Neural progenitor cell (in vitro differentiated cells): ENCODE measurements at regions not wholly inside any gene's neighbourhood (a gene's known extent, or its start where the extent isn't known, plus 50 kb on each side); places are given as distances from the start of the nearest gene placed in this dataset.

Experiments
- DNase-seq: peaks from one replicate; pipeline ENCODE4 v3.0.0-alpha.2; 2016; ENCODE audit warnings: low spot score
- H2AFZ ChIP-seq: fragments of 200-600 bp; sonication (generic); replicated peaks from 2 replicates; pipeline ENCODE4 v1.6.1; 2016; ENCODE audit warnings: antibody characterized with exemption
- H3F3A ChIP-seq: fragments of 200-600 bp; sonication (generic); 2 replicates; pipeline ENCODE4 v1.6.1; 2016; ENCODE audit warnings: antibody characterized with exemption, low read depth
- H3K27ac ChIP-seq: fragments of 200-600 bp; sonication (generic); 2 replicates; pipeline ENCODE4 v1.5.1; 2016; ENCODE audit warnings: mild to moderate bottlenecking
- H3K27me3 ChIP-seq: fragments of 200-600 bp; sonication (generic); 2 replicates; pipeline ENCODE4 v1.6.1; 2016; ENCODE audit warnings: mild to moderate bottlenecking, moderate library complexity
- H3K36me3 ChIP-seq: fragments of 200-600 bp; sonication (generic); 2 replicates; pipeline ENCODE4 v1.5.1; 2016
- H3K4me1 ChIP-seq: fragments of 200-600 bp; sonication (generic); 2 replicates; pipeline ENCODE4 v1.6.1; 2016; ENCODE audit warnings: mixed run types
- H3K4me2 ChIP-seq: fragments of 200-600 bp; sonication (generic); 2 replicates; pipeline ENCODE4 v1.6.1; 2016
- H3K4me3 ChIP-seq: fragments of 200-600 bp; sonication (generic); 2 replicates; pipeline ENCODE4 v1.5.1; 2016
- H3K79me2 ChIP-seq: fragments of 200-600 bp; sonication (generic); 2 replicates; pipeline ENCODE4 v1.6.1; 2016; ENCODE audit warnings: low read depth
- H3K9ac ChIP-seq: fragments of 200-600 bp; sonication (generic); 2 replicates; pipeline ENCODE4 v1.6.1; 2016
- H3K9me3 ChIP-seq: fragments of 200-600 bp; sonication (generic); 2 replicates; pipeline ENCODE4 v1.5.1; 2016; ENCODE audit warnings: low read depth
- H4K20me1 ChIP-seq: fragments of 200-600 bp; sonication (generic); 2 replicates; pipeline ENCODE4 v1.6.1; 2016; ENCODE audit warnings: low read depth
- H3K27ac Mint-ChIP-seq: 3 replicates; pipeline ENCODE4 v1.8.0; 2021; ENCODE audit warnings: mixed read lengths
- H3K27me3 Mint-ChIP-seq: 2 replicates; pipeline ENCODE4 v1.8.0; 2022; ENCODE audit warnings: low read depth, mild to moderate bottlenecking, inconsistent platforms, moderate library complexity, mixed read lengths; ENCODE audit not compliant: insufficient read depth
- H3K36me3 Mint-ChIP-seq: 3 replicates; pipeline ENCODE4 v1.8.0; 2021; ENCODE audit warnings: mixed read lengths
- H3K4me1 Mint-ChIP-seq: 3 replicates; pipeline ENCODE4 v1.8.0; 2021; ENCODE audit warnings: mixed read lengths
- H3K4me3 Mint-ChIP-seq: 3 replicates; pipeline ENCODE4 v1.8.0; 2021; ENCODE audit warnings: mild to moderate bottlenecking, moderate library complexity, mixed read lengths
- H3K9me3 Mint-ChIP-seq: 3 replicates; pipeline ENCODE4 v1.8.0; 2020; ENCODE audit warnings: mixed read lengths
- EZH2 ChIP-seq: fragments of 200-600 bp; sonication (generic); IDR thresholded peaks from 2 replicates; pipeline ENCODE4 v1.6.1; 2017; ENCODE audit warnings: antibody characterized with exemption, mild to moderate bottlenecking, moderate library complexity
- EZH2phosphoT487 ChIP-seq: fragments of 200-600 bp; sonication (generic); IDR thresholded peaks from 2 replicates; pipeline ENCODE4 v1.6.1; 2017; ENCODE audit warnings: antibody characterized with exemption
- TF ChIP-seq, protein P1 (sequence below): fragments of 200-600 bp; sonication (generic); IDR thresholded peaks from 2 replicates; pipeline ENCODE4 v1.5.1; 2017; ENCODE audit warnings: antibody characterized with exemption, mild to moderate bottlenecking

DNA sequence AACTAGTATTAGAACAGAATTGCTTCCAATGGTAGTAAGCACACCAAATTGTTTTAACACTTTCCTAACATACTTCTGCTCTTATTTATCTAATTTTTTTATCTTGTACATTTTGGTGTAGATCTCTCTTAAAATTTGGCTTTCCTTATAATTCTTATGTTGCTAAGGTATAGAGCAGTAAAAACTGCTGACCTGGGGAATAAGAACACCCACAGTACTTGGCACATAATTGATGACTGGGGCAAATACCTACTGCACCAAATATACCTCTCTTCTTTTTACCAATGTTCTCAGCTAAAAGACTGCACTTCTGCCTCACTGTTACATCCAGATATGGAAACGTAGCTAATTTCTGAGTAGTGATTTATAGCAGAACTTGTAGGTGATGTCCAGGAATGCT, 642.2 kb downstream of the LIG4 start:
- Histone ChIP-seq H3K4me2 (no peak overlapping the region), H3K79me2 (no peaks in the 10 kb centered on the region), H3K9ac (no peak overlapping the region), H2AFZ (no peak overlapping the region), H3K27ac (no peak overlapping the region), H3K36me3 (no peaks in the 10 kb centered on the region), H3K4me1 (no peaks in the 10 kb centered on the region), H4K20me1 (no peaks in the 10 kb centered on the region), H3K4me3 (no peak overlapping the region), H3F3A (no peaks in the 10 kb centered on the region), H3K9me3 (no peaks in the 10 kb centered on the region), H3K27me3 (peaks cover 9% of the 10 kb centered on the region)
- no peak for DNase-seq
- Mint-ChIP-seq H3K27me3 (no peaks in the 10 kb centered on the region), H3K4me3 (no peak overlapping the region), H3K4me1 (peaks cover 10% of the 10 kb centered on the region), H3K9me3 (no peaks in the 10 kb centered on the region), H3K36me3 (no peaks in the 10 kb centered on the region), H3K27ac (no peak overlapping the region)
- TF ChIP-seq EZH2 (no peak), EZH2phosphoT487 (no peak)
- TF ChIP-seq, protein P1, sequence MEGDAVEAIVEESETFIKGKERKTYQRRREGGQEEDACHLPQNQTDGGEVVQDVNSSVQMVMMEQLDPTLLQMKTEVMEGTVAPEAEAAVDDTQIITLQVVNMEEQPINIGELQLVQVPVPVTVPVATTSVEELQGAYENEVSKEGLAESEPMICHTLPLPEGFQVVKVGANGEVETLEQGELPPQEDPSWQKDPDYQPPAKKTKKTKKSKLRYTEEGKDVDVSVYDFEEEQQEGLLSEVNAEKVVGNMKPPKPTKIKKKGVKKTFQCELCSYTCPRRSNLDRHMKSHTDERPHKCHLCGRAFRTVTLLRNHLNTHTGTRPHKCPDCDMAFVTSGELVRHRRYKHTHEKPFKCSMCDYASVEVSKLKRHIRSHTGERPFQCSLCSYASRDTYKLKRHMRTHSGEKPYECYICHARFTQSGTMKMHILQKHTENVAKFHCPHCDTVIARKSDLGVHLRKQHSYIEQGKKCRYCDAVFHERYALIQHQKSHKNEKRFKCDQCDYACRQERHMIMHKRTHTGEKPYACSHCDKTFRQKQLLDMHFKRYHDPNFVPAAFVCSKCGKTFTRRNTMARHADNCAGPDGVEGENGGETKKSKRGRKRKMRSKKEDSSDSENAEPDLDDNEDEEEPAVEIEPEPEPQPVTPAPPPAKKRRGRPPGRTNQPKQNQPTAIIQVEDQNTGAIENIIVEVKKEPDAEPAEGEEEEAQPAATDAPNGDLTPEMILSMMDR, result no peak

DNA sequence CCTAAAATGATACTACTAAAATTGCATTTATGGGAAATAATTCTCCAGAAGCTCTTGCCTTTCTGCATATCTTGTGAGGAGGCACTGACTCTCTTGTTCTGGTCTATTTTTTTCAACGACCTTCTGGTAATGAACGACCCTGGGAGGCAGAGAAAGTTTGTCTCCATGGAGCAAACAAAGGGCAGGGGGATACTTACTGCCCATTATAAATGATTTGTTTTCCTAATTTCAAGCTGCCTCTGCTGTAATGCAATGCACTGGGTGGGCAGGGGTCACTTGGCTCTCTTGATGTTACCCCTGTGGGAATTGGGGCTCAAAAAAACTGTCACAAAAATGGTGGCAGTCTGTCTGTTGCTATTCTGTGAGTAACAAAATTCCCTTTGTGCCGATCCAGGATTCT, 643.2 kb downstream of the LIG4 start:
- Histone ChIP-seq H3K9me3 (no peaks in the 10 kb centered on the region), H3K4me2 (no peak overlapping the region), H2AFZ (no peak overlapping the region), H4K20me1 (no peaks in the 10 kb centered on the region), H3K9ac (no peak overlapping the region), H3K36me3 (no peaks in the 10 kb centered on the region), H3K4me1 (no peaks in the 10 kb centered on the region), H3K79me2 (no peaks in the 10 kb centered on the region), H3K27ac (no peak overlapping the region), H3K27me3 (peaks cover 2% of the 10 kb centered on the region), H3K4me3 (no peak overlapping the region), H3F3A (no peaks in the 10 kb centered on the region)
- Mint-ChIP-seq H3K9me3 (no peaks in the 10 kb centered on the region), H3K36me3 (no peaks in the 10 kb centered on the region), H3K27me3 (no peaks in the 10 kb centered on the region), H3K4me3 (no peak overlapping the region), H3K27ac (no peak overlapping the region), H3K4me1 (peaks cover 10% of the 10 kb centered on the region)
- TF ChIP-seq, protein P1, result no peak
- TF ChIP-seq EZH2phosphoT487, result no peak
- no peak for TF ChIP-seq EZH2
- no peak for DNase-seq

GRCh38 chr13:107568181-107568580, 647.2 kb downstream of the LIG4 start:
- no peaks in the 10 kb centered on the region for H3K27me3 Mint-ChIP-seq
- H3K4me1 Mint-ChIP-seq, result peaks cover 9% of the 10 kb centered on the region
- no peaks in the 10 kb centered on the region for H3F3A ChIP-seq
- no peak overlapping the region for H3K27ac Mint-ChIP-seq
- H3K36me3 Mint-ChIP-seq, result no peaks in the 10 kb centered on the region
- H3K4me3 ChIP-seq, result no peak overlapping the region
- H3K4me1 ChIP-seq, result peaks cover 4% of the 10 kb centered on the region
- no peaks in the 10 kb centered on the region for H3K27me3 ChIP-seq
- no peak overlapping the region for H3K27ac ChIP-seq
- H3K9me3 Mint-ChIP-seq, result no peaks in the 10 kb centered on the region
- H3K36me3 ChIP-seq, result no peaks in the 10 kb centered on the region
- H3K9ac ChIP-seq, result no peak overlapping the region
- no peak overlapping the region for H3K4me3 Mint-ChIP-seq
- no peak overlapping the region for H2AFZ ChIP-seq
- no peak for TF ChIP-seq EZH2phosphoT487
- TF ChIP-seq, protein P1, result no peak
- TF ChIP-seq EZH2, result no peak
- H3K4me2 ChIP-seq, result no peak overlapping the region
- no peaks in the 10 kb centered on the region for H3K9me3 ChIP-seq
- H4K20me1 ChIP-seq, result no peaks in the 10 kb centered on the region
- no peaks in the 10 kb centered on the region for H3K79me2 ChIP-seq
- no peak for DNase-seq
